ENCODE measurements at regions not wholly inside any gene's neighbourhood (a gene's known extent, or its start where the extent isn't known, plus 50 kb on each side); places are given as distances from the start of the nearest gene placed in this dataset.
A peak's percentile ranks its signal among the peaks of the same experiment; 100 is the strongest.

- no peak for DNase-seq
These were observed 317.0 kb upstream of the CXXC4 start for GRCh38 chr4:104811727-104812126.

GRCh38 chr4:104815665-104816064 is 321.0 kb upstream of the CXXC4 start:
- DNase-seq, result no peak

GRCh38 chr4:104818579-104818978 is 323.9 kb upstream of the CXXC4 start:
- DNase-seq, result no peak

- no peak for DNase-seq
These were observed 320.5 kb upstream of the TET2 start for GRCh38 chr4:104826171-104826570.

- DNase-seq, result no peak
These were observed 316.9 kb upstream of the TET2 start for GRCh38 chr4:104829761-104830160.

GRCh38 chr4:104848597-104849225 is 298.0 kb upstream of the TET2 start:
- no peak for DNase-seq

GRCh38 chr4:104859601-104860237 is 287.0 kb upstream of the TET2 start:
- no peak for DNase-seq

GRCh38 chr4:104860238-104861123 is 286.2 kb upstream of the TET2 start:
- DNase-seq, result peak; percentile 18

- DNase-seq, result no peak
These were observed 279.9 kb upstream of the TET2 start for GRCh38 chr4:104866809-104867208.

GRCh38 chr4:104868533-104868932 is 278.1 kb upstream of the TET2 start:
- DNase-seq, result no peak

- DNase-seq, result no peak
These were observed 277.7 kb upstream of the TET2 start for GRCh38 chr4:104868958-104869357.

- DNase-seq, result no peak
These were observed 276.8 kb upstream of the TET2 start for GRCh38 chr4:104869831-104870230.

GRCh38 chr4:104870495-104871233 is 276.0 kb upstream of the TET2 start:
- DNase-seq, result no peak

GRCh38 chr4:104878936-104879335 is 267.7 kb upstream of the TET2 start:
- no peak for DNase-seq

GRCh38 chr4:104879367-104879766 is 267.3 kb upstream of the TET2 start:
- DNase-seq, result no peak

GRCh38 chr4:104879854-104880253 is 266.8 kb upstream of the TET2 start:
- no peak for DNase-seq

GRCh38 chr4:104881136-104881886 is 265.4 kb upstream of the TET2 start:
- DNase-seq, result no peak

GRCh38 chr4:104890598-104891275 is 255.9 kb upstream of the TET2 start:
- no peak for DNase-seq

- no peak for DNase-seq
These were observed 249.7 kb upstream of the TET2 start for GRCh38 chr4:104896660-104897645.

GRCh38 chr4:104899863-104900262 is 246.8 kb upstream of the TET2 start:
- DNase-seq, result no peak

- DNase-seq, result no peak
These were observed 245.2 kb upstream of the TET2 start for GRCh38 chr4:104901438-104901837.
